ENCODE measurements at regions not wholly inside any gene's neighbourhood (a gene's known extent, or its start where the extent isn't known, plus 50 kb on each side); places are given as distances from the start of the nearest gene placed in this dataset.

GRCh38 chr4:154999950-155000578 is 208.4 kb upstream of the NPY2R start:
- Histone ChIP-seq H3K27ac (ENCODE audit: low read depth, low read length) (peak overlapping the region; percentile 99), H3K4me1 (ENCODE audit: control insufficient read depth, insufficient read depth, low read length, unreplicated experiment) (peaks cover 35% of the 10 kb centered on the region), H3K27me3 (ENCODE audit: insufficient read depth, low read length) (no peaks in the 10 kb centered on the region), H2AFZ (ENCODE audit: low read length, unreplicated experiment) (no peak overlapping the region), H3K79me2 (ENCODE audit: control insufficient read depth, insufficient read depth, low read length, unreplicated experiment) (no peaks in the 10 kb centered on the region), H3K4me3 (ENCODE audit: low read depth, low read length) (peak overlapping the region; percentile 16), H3K36me3 (ENCODE audit: insufficient read depth, low read length) (0 out of 2 replicates have a peak, but pooled peaks cover 4% of the 10 kb centered on the region)

GRCh38 chr4:155001251-155001650 is 207.2 kb upstream of the NPY2R start:
- Histone ChIP-seq H2AFZ (ENCODE audit: low read length, unreplicated experiment) (no peak overlapping the region), H3K27me3 (ENCODE audit: insufficient read depth, low read length) (no peaks in the 10 kb centered on the region), H3K4me3 (ENCODE audit: low read depth, low read length) (no peak overlapping the region), H3K79me2 (ENCODE audit: control insufficient read depth, insufficient read depth, low read length, unreplicated experiment) (no peaks in the 10 kb centered on the region), H3K4me1 (ENCODE audit: control insufficient read depth, insufficient read depth, low read length, unreplicated experiment) (peaks cover 47% of the 10 kb centered on the region), H3K36me3 (ENCODE audit: insufficient read depth, low read length) (no peaks in the 10 kb centered on the region), H3K27ac (ENCODE audit: low read depth, low read length) (no peak overlapping the region)

GRCh38 chr4:155005395-155006090 is 202.9 kb upstream of the NPY2R start:
- Histone ChIP-seq H3K36me3 (ENCODE audit: insufficient read depth, low read length) (0 out of 2 replicates have a peak, but pooled peaks cover 3% of the 10 kb centered on the region), H3K27ac (ENCODE audit: low read depth, low read length) (peak overlapping the region; percentile 68), H3K4me3 (ENCODE audit: low read depth, low read length) (no peak overlapping the region), H3K27me3 (ENCODE audit: insufficient read depth, low read length) (no peaks in the 10 kb centered on the region), H2AFZ (ENCODE audit: low read length, unreplicated experiment) (peak overlapping the region; percentile 40), H3K4me1 (ENCODE audit: control insufficient read depth, insufficient read depth, low read length, unreplicated experiment) (peaks cover 34% of the 10 kb centered on the region), H3K79me2 (ENCODE audit: control insufficient read depth, insufficient read depth, low read length, unreplicated experiment) (no peaks in the 10 kb centered on the region)

- no peak overlapping the region for H2AFZ ChIP-seq (ENCODE audit: low read length, unreplicated experiment)
- H3K79me2 ChIP-seq (ENCODE audit: control insufficient read depth, insufficient read depth, low read length, unreplicated experiment) = no peaks in the 10 kb centered on the region
- no peaks in the 10 kb centered on the region for H3K27me3 ChIP-seq (ENCODE audit: insufficient read depth, low read length)
- 0 out of 2 replicates have a peak, but pooled peaks cover 3% of the 10 kb centered on the region for H3K36me3 ChIP-seq (ENCODE audit: insufficient read depth, low read length)
- H3K27ac ChIP-seq (ENCODE audit: low read depth, low read length) = peak overlapping the region; percentile 14
- no peak overlapping the region for H3K4me3 ChIP-seq (ENCODE audit: low read depth, low read length)
- peaks cover 34% of the 10 kb centered on the region for H3K4me1 ChIP-seq (ENCODE audit: control insufficient read depth, insufficient read depth, low read length, unreplicated experiment)
These were observed 200.7 kb upstream of the NPY2R start for GRCh38 chr4:155007660-155008176.

GRCh38 chr4:155008389-155008788 is 200.0 kb upstream of the NPY2R start:
- H3K36me3 ChIP-seq (ENCODE audit: insufficient read depth, low read length) = 0 out of 2 replicates have a peak, but pooled peaks cover 3% of the 10 kb centered on the region

GRCh38 chr4:155009288-155009687 is 199.1 kb upstream of the NPY2R start:
- Histone ChIP-seq H3K4me1 (ENCODE audit: control insufficient read depth, insufficient read depth, low read length, unreplicated experiment) (peaks cover 34% of the 10 kb centered on the region), H3K27me3 (ENCODE audit: insufficient read depth, low read length) (no peaks in the 10 kb centered on the region), H3K4me3 (ENCODE audit: low read depth, low read length) (no peak overlapping the region), H3K36me3 (ENCODE audit: insufficient read depth, low read length) (0 out of 2 replicates have a peak, but pooled peaks cover 3% of the 10 kb centered on the region), H3K79me2 (ENCODE audit: control insufficient read depth, insufficient read depth, low read length, unreplicated experiment) (no peaks in the 10 kb centered on the region), H3K27ac (ENCODE audit: low read depth, low read length) (no peak overlapping the region), H2AFZ (ENCODE audit: low read length, unreplicated experiment) (no peak overlapping the region)

More at GRCh38 chr4:155008389-155008788, 200.0 kb upstream of the NPY2R start:
- Histone ChIP-seq H3K4me1 (ENCODE audit: control insufficient read depth, insufficient read depth, low read length, unreplicated experiment) (peaks cover 34% of the 10 kb centered on the region), H3K79me2 (ENCODE audit: control insufficient read depth, insufficient read depth, low read length, unreplicated experiment) (no peaks in the 10 kb centered on the region), H3K27ac (ENCODE audit: low read depth, low read length) (peak overlapping the region; percentile 14; the same call in 1 of the 2 replicates), H3K4me3 (ENCODE audit: low read depth, low read length) (no peak overlapping the region), H2AFZ (ENCODE audit: low read length, unreplicated experiment) (no peak overlapping the region), H3K27me3 (ENCODE audit: insufficient read depth, low read length) (no peaks in the 10 kb centered on the region)

GRCh38 chr4:155010376-155010775 is 198.1 kb upstream of the NPY2R start:
- no peaks in the 10 kb centered on the region for H3K79me2 ChIP-seq (ENCODE audit: control insufficient read depth, insufficient read depth, low read length, unreplicated experiment)
- H3K4me3 ChIP-seq (ENCODE audit: low read depth, low read length) = no peak overlapping the region
- H2AFZ ChIP-seq (ENCODE audit: low read length, unreplicated experiment) = no peak overlapping the region
- H3K4me1 ChIP-seq (ENCODE audit: control insufficient read depth, insufficient read depth, low read length, unreplicated experiment) = peaks cover 25% of the 10 kb centered on the region
- 0 out of 2 replicates have a peak, but pooled peaks cover 3% of the 10 kb centered on the region for H3K36me3 ChIP-seq (ENCODE audit: insufficient read depth, low read length)
- no peak overlapping the region for H3K27ac ChIP-seq (ENCODE audit: low read depth, low read length)
- no peaks in the 10 kb centered on the region for H3K27me3 ChIP-seq (ENCODE audit: insufficient read depth, low read length)

- Histone ChIP-seq H2AFZ (ENCODE audit: low read length, unreplicated experiment) (no peak overlapping the region), H3K4me1 (ENCODE audit: control insufficient read depth, insufficient read depth, low read length, unreplicated experiment) (peaks cover 16% of the 10 kb centered on the region), H3K27ac (ENCODE audit: low read depth, low read length) (no peak overlapping the region), H3K79me2 (ENCODE audit: control insufficient read depth, insufficient read depth, low read length, unreplicated experiment) (no peaks in the 10 kb centered on the region), H3K27me3 (ENCODE audit: insufficient read depth, low read length) (no peaks in the 10 kb centered on the region), H3K4me3 (ENCODE audit: low read depth, low read length) (no peak overlapping the region), H3K36me3 (ENCODE audit: insufficient read depth, low read length) (0 out of 2 replicates have a peak, but pooled peaks cover 3% of the 10 kb centered on the region)
These were observed 197.2 kb upstream of the NPY2R start for GRCh38 chr4:155011163-155011780.

- H3K27ac ChIP-seq (ENCODE audit: low read depth, low read length) = no peak overlapping the region
- H3K27me3 ChIP-seq (ENCODE audit: insufficient read depth, low read length) = no peaks in the 10 kb centered on the region
- H2AFZ ChIP-seq (ENCODE audit: low read length, unreplicated experiment) = no peak overlapping the region
- H3K79me2 ChIP-seq (ENCODE audit: control insufficient read depth, insufficient read depth, low read length, unreplicated experiment) = no peaks in the 10 kb centered on the region
- H3K36me3 ChIP-seq (ENCODE audit: insufficient read depth, low read length) = 0 out of 2 replicates have a peak, but pooled peaks cover 3% of the 10 kb centered on the region
- no peak overlapping the region for H3K4me3 ChIP-seq (ENCODE audit: low read depth, low read length)
- peaks cover 16% of the 10 kb centered on the region for H3K4me1 ChIP-seq (ENCODE audit: control insufficient read depth, insufficient read depth, low read length, unreplicated experiment)
These were observed 196.0 kb upstream of the NPY2R start for GRCh38 chr4:155012469-155012868.

GRCh38 chr4:155017426-155017825 is 191.0 kb upstream of the NPY2R start:
- H3K79me2 ChIP-seq (ENCODE audit: control insufficient read depth, insufficient read depth, low read length, unreplicated experiment) = no peaks in the 10 kb centered on the region
- peaks cover 6% of the 10 kb centered on the region for H3K4me1 ChIP-seq (ENCODE audit: control insufficient read depth, insufficient read depth, low read length, unreplicated experiment)
- H3K27ac ChIP-seq (ENCODE audit: low read depth, low read length) = no peak overlapping the region
- no peak overlapping the region for H3K4me3 ChIP-seq (ENCODE audit: low read depth, low read length)
- peak overlapping the region; percentile 1 for H2AFZ ChIP-seq (ENCODE audit: low read length, unreplicated experiment)
- H3K27me3 ChIP-seq (ENCODE audit: insufficient read depth, low read length) = no peaks in the 10 kb centered on the region
- no peaks in the 10 kb centered on the region for H3K36me3 ChIP-seq (ENCODE audit: insufficient read depth, low read length)

Measured in ACC112 (cell line).